ENCODE measurements at regions not wholly inside any gene's neighbourhood (a gene's known extent, or its start where the extent isn't known, plus 50 kb on each side); places are given as distances from the start of the nearest gene placed in this dataset.

GRCh38 chr2:39607538-39608262 is 58.0 kb upstream of the TMEM178A start:
- H3K4me1 ChIP-seq (ENCODE audit: control insufficient read depth in 4 of 4, insufficient read depth in 4 of 4, low read length in 3 of 4): peaks cover 0 to 19% (median 11%) of the 10 kb centered on the region in 4 donors
- H3K27ac ChIP-seq (ENCODE audit: low read depth in 1 of 2, low read length in 2 of 2): no peak overlapping the region
- TF ChIP-seq GABPA (IDR thresholded peaks at IDR 0.05 in 1 of 2, conservative IDR thresholded peaks at IDR 0.05 in 1 of 2) (no peak), JUND (IDR thresholded peaks at IDR 0.05) (no peak), MAX (IDR thresholded peaks at IDR 0.05) (no peak), REST (IDR thresholded peaks at IDR 0.05) (no peak), ZBTB33 (IDR thresholded peaks at IDR 0.05) (no peak), EGR1 (IDR thresholded peaks at IDR 0.05; ENCODE audit: low read depth in 2 of 2) (no peak), ATF3 (IDR thresholded peaks at IDR 0.05) (no peak), SP1 (IDR thresholded peaks at IDR 0.05) (no peak), RAD21 (IDR thresholded peaks at IDR 0.05) (no peak), YY1 (IDR thresholded peaks at IDR 0.05) (no peak), FOXA2 (IDR thresholded peaks at IDR 0.05) (no peak), HNF4A (conservative IDR thresholded peaks at IDR 0.05) (no peak)
- no peak overlapping the region for H3K4me3 ChIP-seq (ENCODE audit: low read depth in 1 of 3, low read length in 3 of 3)
- DNase-seq (ENCODE audit: low spot score): no peak
- 93% methylated on average over 4 of the region's 4 CpGs for WGBS
- no peaks in the 10 kb centered on the region for H3K36me3 ChIP-seq (ENCODE audit: control insufficient read depth in 4 of 4, insufficient read depth in 3 of 4, low read depth in 1 of 4, low read length in 3 of 4)
- no peaks in the 10 kb centered on the region for H3K9me3 ChIP-seq (ENCODE audit: control insufficient read depth in 4 of 4, low read length in 3 of 4)
- H3K9ac ChIP-seq (ENCODE audit: low read depth in 1 of 2, low read length in 2 of 2): no peak overlapping the region
- H3K27me3 ChIP-seq (ENCODE audit: control insufficient read depth in 4 of 4, insufficient read depth in 4 of 4, low read length in 3 of 4): no peaks in the 10 kb centered on the region

GRCh38 chr2:39608263-39608575 is 57.5 kb upstream of the TMEM178A start:
- H3K4me3 ChIP-seq (ENCODE audit: low read depth in 1 of 3, low read length in 3 of 3): no peak overlapping the region
- DNase-seq (ENCODE audit: low spot score): no peak
- 93% methylated on average over 4 of the region's 4 CpGs for WGBS
- H3K9ac ChIP-seq (ENCODE audit: low read depth in 1 of 2, low read length in 2 of 2): no peak overlapping the region
- H3K9me3 ChIP-seq (ENCODE audit: control insufficient read depth in 4 of 4, low read length in 3 of 4): no peaks in the 10 kb centered on the region
- H3K27ac ChIP-seq (ENCODE audit: low read depth in 1 of 2, low read length in 2 of 2): no peak overlapping the region
- H3K4me1 ChIP-seq (ENCODE audit: control insufficient read depth in 4 of 4, insufficient read depth in 4 of 4, low read length in 3 of 4): peaks cover 0 to 16% (median 11%) of the 10 kb centered on the region in 4 donors
- no peaks in the 10 kb centered on the region for H3K27me3 ChIP-seq (ENCODE audit: control insufficient read depth in 4 of 4, insufficient read depth in 4 of 4, low read length in 3 of 4)
- no peaks in the 10 kb centered on the region for H3K36me3 ChIP-seq (ENCODE audit: control insufficient read depth in 4 of 4, insufficient read depth in 3 of 4, low read depth in 1 of 4, low read length in 3 of 4)
- TF ChIP-seq ZBTB33 (IDR thresholded peaks at IDR 0.05) (no peak), RXRA (IDR thresholded peaks at IDR 0.05) (no peak), HNF4A (conservative IDR thresholded peaks at IDR 0.05) (no peak), MAX (IDR thresholded peaks at IDR 0.05) (no peak), HNF4G (IDR thresholded peaks at IDR 0.05) (no peak), GABPA (IDR thresholded peaks at IDR 0.05 in 1 of 2, conservative IDR thresholded peaks at IDR 0.05 in 1 of 2) (no peak), SP1 (IDR thresholded peaks at IDR 0.05) (no peak), FOXA2 (IDR thresholded peaks at IDR 0.05) (no peak), JUND (IDR thresholded peaks at IDR 0.05) (no peak), YY1 (IDR thresholded peaks at IDR 0.05) (no peak), CTCF (IDR thresholded peaks at IDR 0.05; ENCODE audit: low read depth, low read length, missing input control) (no peak), ATF3 (IDR thresholded peaks at IDR 0.05) (no peak), NR2F2 (IDR thresholded peaks at IDR 0.05) (no peak), RAD21 (IDR thresholded peaks at IDR 0.05) (no peak), TAF1 (conservative IDR thresholded peaks at IDR 0.05) (no peak)
